NT2/D1 (cell line): ENCODE measurements at regions not wholly inside any gene's neighbourhood (a gene's known extent, or its start where the extent isn't known, plus 50 kb on each side); places are given as distances from the start of the nearest gene placed in this dataset.

Source experiments
- SUZ12 ChIP-seq: IDR thresholded peaks from 2 replicates; pipeline ENCODE4 v1.6.1; 2011; ENCODE audit not compliant: insufficient read length, insufficient read depth; ENCODE audit errors: extremely low read depth
- YY1 ChIP-seq: IDR thresholded peaks from 2 replicates; pipeline ENCODE4 v1.6.1; 2011; ENCODE audit not compliant: insufficient read length, insufficient read depth
- ZNF274 ChIP-seq: IDR thresholded peaks from 2 replicates; pipeline ENCODE4 v1.6.1; 2011; ENCODE audit warnings: mild to moderate bottlenecking, low read depth, low read length

DNA sequence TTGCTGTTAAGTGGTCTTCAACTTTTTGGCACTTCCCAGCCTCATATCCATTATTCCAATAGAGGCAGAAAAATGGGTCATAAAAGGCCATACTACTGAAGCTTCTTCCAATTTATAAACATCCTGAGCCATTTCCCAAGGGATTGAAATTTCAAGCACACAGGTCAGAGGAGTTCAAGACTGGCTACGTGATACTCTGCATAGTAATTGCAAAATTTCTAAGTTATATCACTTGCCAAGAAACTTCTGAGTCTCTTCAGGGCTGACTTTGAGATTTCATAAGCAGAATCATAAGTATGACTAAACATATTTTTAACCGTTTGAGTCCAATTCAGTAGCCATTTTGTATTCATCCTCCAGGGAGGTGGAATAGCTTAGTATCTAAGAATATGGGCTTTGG, 75.6 kb upstream of the RXFP1 start:
- TF ChIP-seq YY1 (no peak), SUZ12 (no peak), ZNF274 (no peak)
